AG09319 (cell line): ENCODE measurements at regions not wholly inside any gene's neighbourhood (a gene's known extent, or its start where the extent isn't known, plus 50 kb on each side); places are given as distances from the start of the nearest gene placed in this dataset.
"Not testable (repeated sequence)": the region's sequence is repeated elsewhere in the genome, so short reads cannot be mapped to it uniquely, and the experiment has no call there.

Experiments
- DNase-seq: peaks from one replicate; pipeline ENCODE4 v3.0.0-alpha.2; 2010; ENCODE audit warnings: low read depth; ENCODE audit errors: extremely low read depth
- CTCF ChIP-seq: IDR thresholded peaks from 2 replicates; pipeline ENCODE4 v1.5.1; 2011; ENCODE audit warnings: low read depth, mild to moderate bottlenecking, inconsistent platforms, low read length, moderate library complexity

GRCh38 chr20:43361526-43361925 is 96.2 kb upstream of the SRSF6 start:
- no peak for TF ChIP-seq CTCF
- no peak for DNase-seq

GRCh38 chr20:43360016-43360415 is 97.7 kb upstream of the SRSF6 start:
- no peak for DNase-seq
- TF ChIP-seq CTCF, result no peak

DNA sequence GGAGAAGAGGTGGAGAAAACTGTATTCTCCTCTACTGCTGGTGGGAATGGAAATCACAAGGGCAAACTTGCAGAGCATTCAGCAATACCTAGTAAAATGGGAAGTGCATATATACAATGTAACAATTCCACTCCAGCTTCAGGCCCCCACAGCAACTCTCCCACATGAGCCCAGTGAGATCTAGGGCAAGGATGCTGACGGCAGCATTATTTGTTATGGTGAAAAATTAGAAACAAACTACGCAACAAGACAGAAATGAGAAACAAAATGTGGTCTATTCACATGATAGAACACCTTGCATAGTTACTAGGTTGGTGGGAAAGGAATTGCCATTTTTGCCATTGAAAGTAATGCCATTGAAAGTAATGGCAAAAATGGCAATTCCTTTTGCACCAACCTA is 98.9 kb upstream of the SRSF6 start:
- no peak for TF ChIP-seq CTCF

GRCh38 chr20:43357352-43357751 is 100.3 kb upstream of the SRSF6 start:
- no peak for DNase-seq
- no peak for TF ChIP-seq CTCF

More for the DNA sequence above, 98.9 kb upstream of the SRSF6 start:
- DNase-seq, result no peak

GRCh38 chr20:43355610-43356009 is 102.1 kb upstream of the SRSF6 start:
- DNase-seq, result no peak
- no peak for TF ChIP-seq CTCF

GRCh38 chr20:43352996-43353395 is 104.7 kb upstream of the SRSF6 start:
- no peak for DNase-seq
- no peak for TF ChIP-seq CTCF

- not testable (repeated sequence) for DNase-seq
Observed at GRCh38 chr20:43350694-43351093, 107.0 kb upstream of the SRSF6 start.

GRCh38 chr20:43349841-43350240 is 107.9 kb upstream of the SRSF6 start:
- DNase-seq, result no peak
- TF ChIP-seq CTCF, result no peak

- DNase-seq, result not testable (repeated sequence)
Observed at GRCh38 chr20:43347839-43348238, 109.9 kb upstream of the SRSF6 start.
